Large intestine (tissue), 3 donors: ENCODE measurements at regions not wholly inside any gene's neighbourhood (a gene's known extent, or its start where the extent isn't known, plus 50 kb on each side); places are given as distances from the start of the nearest gene placed in this dataset.

Experiments
- DNase-seq, 2 donors: peaks; one replicate each; pipeline versions ENCODE4 v3.0.0 to v3.0.0-alpha.2; 2013
- H3K27ac ChIP-seq: one replicate; pipeline ENCODE4 v1.5.1; 2013; ENCODE audit warnings: low read length
- H3K27me3 ChIP-seq: 2 replicates; pipeline ENCODE4 v1.6.1; 2013; ENCODE audit warnings: low read length; ENCODE audit not compliant: control insufficient read depth, insufficient read depth
- H3K36me3 ChIP-seq: 2 replicates; pipeline ENCODE4 v1.6.1; 2013; ENCODE audit warnings: low read length; ENCODE audit not compliant: control insufficient read depth, insufficient read depth
- H3K4me1 ChIP-seq: one replicate; pipeline ENCODE4 v1.6.1; 2013; ENCODE audit warnings: low read length; ENCODE audit not compliant: control insufficient read depth, insufficient read depth
- H3K4me3 ChIP-seq: one replicate; pipeline ENCODE4 v1.5.1; 2013; ENCODE audit warnings: low read length
- H3K9me3 ChIP-seq: one replicate; pipeline ENCODE4 v1.6.1; 2013; ENCODE audit warnings: mild to moderate bottlenecking, low read depth, low read length, moderate library complexity; ENCODE audit not compliant: control insufficient read depth
- WGBS: methylation state at CpG from one replicate; pipeline ENCODE4 v1.1.5; 2013; ENCODE audit warnings: low lambda C conversion rate; ENCODE audit not compliant: insufficient coverage; 5-methylcytosine and 5-hydroxymethylcytosine counted together

- no peaks in the 10 kb centered on the region for H3K27me3 ChIP-seq
- H3K36me3 ChIP-seq: no peaks in the 10 kb centered on the region
- H3K4me3 ChIP-seq: no peak overlapping the region
- no peaks in the 10 kb centered on the region for H3K9me3 ChIP-seq
- DNase-seq: no peak
- WGBS: 100% methylated on average over 2 of the region's 5 CpGs
- no peaks in the 10 kb centered on the region for H3K4me1 ChIP-seq
- H3K27ac ChIP-seq: no peak overlapping the region
These were observed 173.6 kb upstream of the SFRP2 start for GRCh38 chr4:153962311-153963039.

DNA sequence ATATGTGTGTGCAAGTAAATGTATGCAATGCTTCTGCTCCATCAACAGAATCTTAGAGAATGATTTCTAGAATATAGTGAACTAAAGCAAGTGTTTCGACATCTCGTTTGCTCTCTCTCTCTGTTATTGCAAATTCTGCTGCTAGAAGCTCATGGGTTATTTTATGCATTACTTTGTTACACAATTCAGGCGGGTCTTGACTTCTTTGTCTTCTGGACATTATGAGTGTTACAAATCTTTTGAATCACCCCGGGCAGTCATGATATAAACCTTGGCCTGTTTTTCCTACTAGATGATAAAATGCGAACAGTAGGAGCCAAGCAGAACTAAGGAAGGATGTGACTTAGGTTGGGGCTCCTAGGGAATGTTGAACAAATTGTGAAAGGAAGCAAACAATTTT lies 166.4 kb upstream of the SFRP2 start:
- WGBS: 88% methylated on average over 3 of the region's 5 CpGs
- no peak overlapping the region for H3K4me3 ChIP-seq
- H3K36me3 ChIP-seq: no peaks in the 10 kb centered on the region
- H3K9me3 ChIP-seq: no peaks in the 10 kb centered on the region
- DNase-seq: no peak
- no peaks in the 10 kb centered on the region for H3K4me1 ChIP-seq
- no peak overlapping the region for H3K27ac ChIP-seq
- H3K27me3 ChIP-seq: no peaks in the 10 kb centered on the region

DNA sequence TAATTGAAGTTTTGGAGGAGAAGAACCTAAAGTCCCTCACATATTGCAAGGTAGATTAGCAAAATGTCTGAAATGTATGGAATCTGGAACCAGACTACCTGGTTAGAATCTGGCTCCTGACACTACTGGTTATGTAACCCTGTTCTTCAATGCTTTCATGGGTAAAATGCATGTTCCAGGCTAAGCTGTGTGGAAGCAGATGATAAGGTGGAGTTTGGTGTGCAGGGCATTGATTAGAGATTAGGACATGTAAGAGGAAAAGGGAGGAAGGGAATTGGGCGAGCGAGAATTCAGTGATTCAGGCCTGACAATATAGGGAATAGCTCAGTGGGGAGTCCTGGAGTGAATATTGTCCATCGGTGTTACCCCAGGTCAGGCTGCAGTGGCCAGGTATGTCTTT lies 165.8 kb upstream of the SFRP2 start:
- no peak overlapping the region for H3K4me3 ChIP-seq
- H3K27me3 ChIP-seq: no peaks in the 10 kb centered on the region
- DNase-seq: no peak
- H3K27ac ChIP-seq: no peak overlapping the region
- WGBS: no CpG with 5 or more reads among the region's 3 CpGs
- H3K4me1 ChIP-seq: no peaks in the 10 kb centered on the region
- H3K36me3 ChIP-seq: no peaks in the 10 kb centered on the region
- H3K9me3 ChIP-seq: no peaks in the 10 kb centered on the region

GRCh38 chr4:153950100-153950979 lies 161.5 kb upstream of the SFRP2 start:
- Histone ChIP-seq H3K27me3 (no peaks in the 10 kb centered on the region), H3K36me3 (no peaks in the 10 kb centered on the region), H3K27ac (no peak overlapping the region), H3K9me3 (peaks cover 5% of the 10 kb centered on the region), H3K4me1 (no peaks in the 10 kb centered on the region), H3K4me3 (no peak overlapping the region)
- 63% methylated on average over 5 of the region's 7 CpGs for WGBS
- DNase-seq: peak in 1 of 2 donors; percentile 9

GRCh38 chr4:153948041-153948440 lies 159.2 kb upstream of the SFRP2 start:
- no peaks in the 10 kb centered on the region for H3K36me3 ChIP-seq
- H3K4me3 ChIP-seq: no peak overlapping the region
- DNase-seq: no peak
- no peaks in the 10 kb centered on the region for H3K4me1 ChIP-seq
- no peak overlapping the region for H3K27ac ChIP-seq
- H3K9me3 ChIP-seq: peaks cover 5% of the 10 kb centered on the region
- WGBS: no CpG with 5 or more reads among the region's 1 CpG
- H3K27me3 ChIP-seq: no peaks in the 10 kb centered on the region

DNA sequence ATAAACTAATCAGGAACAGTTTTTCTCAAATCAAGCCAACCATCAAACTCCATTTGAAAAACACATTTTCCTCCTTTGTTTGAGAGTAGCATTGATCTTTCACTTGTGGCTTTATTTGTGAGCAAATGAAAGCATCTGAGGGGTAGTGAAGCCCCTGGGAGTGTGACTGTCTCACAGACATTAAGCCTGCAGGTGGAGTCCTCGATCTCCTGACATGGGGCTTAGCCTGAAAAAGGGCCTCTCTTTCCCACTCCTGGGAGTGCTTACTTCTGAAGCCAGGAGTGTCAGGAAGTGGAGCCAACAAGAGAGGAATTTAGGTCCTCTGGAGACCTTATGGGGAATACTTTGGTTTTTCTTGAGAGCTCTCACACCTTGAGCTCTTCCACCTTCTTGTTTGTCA lies 158.2 kb upstream of the SFRP2 start:
- no CpG with 5 or more reads among the region's 1 CpG for WGBS
- no peaks in the 10 kb centered on the region for H3K4me1 ChIP-seq
- H3K27me3 ChIP-seq: no peaks in the 10 kb centered on the region
- no peak overlapping the region for H3K27ac ChIP-seq
- no peak for DNase-seq
- no peak overlapping the region for H3K4me3 ChIP-seq
- no peaks in the 10 kb centered on the region for H3K36me3 ChIP-seq
- peaks cover 5% of the 10 kb centered on the region for H3K9me3 ChIP-seq

DNA sequence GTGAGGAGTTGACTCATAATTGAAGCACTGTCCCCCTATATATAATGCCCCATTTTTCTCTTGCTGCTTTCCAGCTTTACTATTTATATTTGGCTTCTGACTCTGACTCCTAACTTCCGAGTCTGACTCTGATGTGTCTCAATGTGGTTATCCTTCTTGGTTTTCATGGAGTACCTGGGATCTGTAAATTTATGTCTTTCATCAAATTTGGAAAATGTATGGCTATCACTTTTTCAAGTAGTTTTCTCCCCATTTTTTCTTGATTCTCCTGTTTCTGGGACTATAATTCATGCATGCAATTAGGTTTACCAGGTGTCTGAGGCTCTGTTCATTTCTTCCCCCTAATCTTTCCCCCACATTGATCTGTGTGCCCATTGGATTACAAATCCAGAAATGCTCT lies 156.8 kb upstream of the SFRP2 start:
- WGBS: 89% methylated on average over 1 of the region's 1 CpG
- H3K36me3 ChIP-seq: no peaks in the 10 kb centered on the region
- no peak overlapping the region for H3K27ac ChIP-seq
- no peaks in the 10 kb centered on the region for H3K4me1 ChIP-seq
- H3K27me3 ChIP-seq: no peaks in the 10 kb centered on the region
- no peak overlapping the region for H3K4me3 ChIP-seq
- peaks cover 5% of the 10 kb centered on the region for H3K9me3 ChIP-seq
- DNase-seq: no peak

DNA sequence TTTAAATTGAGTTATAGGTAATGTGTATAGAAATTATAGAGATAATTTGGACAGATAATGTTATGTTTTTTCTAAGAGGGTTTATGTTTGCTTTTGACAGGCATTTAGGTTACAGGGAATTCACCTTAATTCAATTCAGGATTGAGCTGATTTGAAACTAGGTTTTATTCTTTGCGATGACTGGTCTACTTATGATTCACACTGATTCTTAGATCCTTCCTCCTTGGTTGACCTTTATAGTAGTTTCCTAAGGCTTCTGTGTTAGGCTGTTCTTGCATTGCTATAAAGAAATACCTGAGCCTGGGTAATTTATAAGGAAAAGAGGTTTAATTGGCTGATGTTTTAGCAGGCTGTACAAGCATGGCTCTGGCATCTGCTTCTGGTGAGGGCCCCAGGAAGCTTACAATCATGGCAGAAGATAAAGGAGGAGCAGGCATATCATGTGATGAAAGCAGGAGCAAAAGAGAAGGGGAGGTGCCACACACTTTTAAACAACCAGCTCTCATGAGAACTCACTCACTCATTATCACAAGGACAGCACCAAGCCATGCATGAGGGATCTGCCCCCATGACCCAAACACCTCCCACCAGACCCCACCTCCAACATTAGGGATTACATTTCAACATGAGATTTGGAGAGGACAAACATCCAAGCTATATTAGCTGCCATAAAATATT lies 155.0 kb upstream of the SFRP2 start:
- no peak overlapping the region for H3K4me3 ChIP-seq
- no peaks in the 10 kb centered on the region for H3K4me1 ChIP-seq
- no peaks in the 10 kb centered on the region for H3K36me3 ChIP-seq
- H3K27me3 ChIP-seq: no peaks in the 10 kb centered on the region
- no peak overlapping the region for H3K27ac ChIP-seq
- no CpG with 5 or more reads among the region's 1 CpG for WGBS
- H3K9me3 ChIP-seq: peaks cover 5% of the 10 kb centered on the region
- DNase-seq: no peak

DNA sequence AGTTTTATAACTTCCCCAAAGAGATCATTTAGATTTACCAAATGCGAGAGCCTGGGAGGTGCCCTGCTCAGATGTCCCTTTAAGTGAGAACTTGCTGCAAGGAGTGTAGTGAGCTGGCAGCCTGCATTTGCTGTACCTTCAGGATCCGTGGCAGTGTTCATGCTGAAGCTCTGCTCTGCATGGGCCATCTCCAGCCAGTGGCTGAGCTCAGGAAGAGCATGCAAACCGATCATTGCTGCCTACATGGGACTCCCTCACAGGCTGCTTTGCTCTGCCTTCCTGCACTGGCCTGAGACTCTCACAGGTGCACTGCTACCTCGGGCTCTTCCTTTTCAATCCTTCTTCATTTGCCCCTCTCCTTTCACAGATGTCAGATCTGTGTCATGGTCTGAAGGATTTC lies 152.0 kb upstream of the SFRP2 start:
- Histone ChIP-seq H3K36me3 (no peaks in the 10 kb centered on the region), H3K27ac (no peak overlapping the region), H3K4me3 (no peak overlapping the region), H3K9me3 (peaks cover under 1% of the 10 kb centered on the region), H3K27me3 (no peaks in the 10 kb centered on the region), H3K4me1 (no peaks in the 10 kb centered on the region)
- no CpG with 5 or more reads among the region's 4 CpGs for WGBS
- DNase-seq: no peak

- H3K36me3 ChIP-seq: no peaks in the 10 kb centered on the region
- H3K4me3 ChIP-seq: no peak overlapping the region
- no peak for DNase-seq
- H3K27ac ChIP-seq: no peak overlapping the region
- no CpG with 5 or more reads among the region's 1 CpG for WGBS
- H3K4me1 ChIP-seq: no peaks in the 10 kb centered on the region
- H3K9me3 ChIP-seq: no peaks in the 10 kb centered on the region
- H3K27me3 ChIP-seq: no peaks in the 10 kb centered on the region
These were observed 150.7 kb upstream of the SFRP2 start for GRCh38 chr4:153939570-153939969.
